ENCODE measurements at regions not wholly inside any gene's neighbourhood (a gene's known extent, or its start where the extent isn't known, plus 50 kb on each side); places are given as distances from the start of the nearest gene placed in this dataset.

GRCh38 chr3:177929310-177929709 lies 606.9 kb upstream of the KCNMB2 start:
- no peak for TF ChIP-seq POLR2AphosphoS5 (IDR thresholded peaks at IDR 0.05; ENCODE audit: borderline replicate concordance, low read depth, low read length)
- TF ChIP-seq EZH2 (IDR thresholded peaks at IDR 0.05): no peak
- TF ChIP-seq FOXP2 (optimal IDR thresholded peaks at IDR 0.05; ENCODE audit: control extremely low read depth, extremely low read length, insufficient read depth): no peak
- Histone ChIP-seq H3K36me3 (ENCODE audit: insufficient read depth, low read length) (no peaks in the 10 kb centered on the region), H3K4me3 (no peak overlapping the region), H3K9me3 (ENCODE audit: low read depth, low read length) (no peaks in the 10 kb centered on the region), H3K27ac (no peak overlapping the region), H3K9ac (ENCODE audit: insufficient read length) (no peak overlapping the region)
- DNase-seq (ENCODE audit: low read depth, low spot score): no peak

- Histone ChIP-seq H3K4me3 (no peak overlapping the region), H3K9ac (ENCODE audit: insufficient read length) (no peak overlapping the region), H3K27ac (no peak overlapping the region), H3K36me3 (ENCODE audit: insufficient read depth, low read length) (no peaks in the 10 kb centered on the region), H3K9me3 (ENCODE audit: low read depth, low read length) (no peaks in the 10 kb centered on the region)
- no peak for TF ChIP-seq FOXP2 (optimal IDR thresholded peaks at IDR 0.05; ENCODE audit: control extremely low read depth, extremely low read length, insufficient read depth)
- no peak for TF ChIP-seq POLR2AphosphoS5 (IDR thresholded peaks at IDR 0.05; ENCODE audit: borderline replicate concordance, low read depth, low read length)
- no peak for TF ChIP-seq EZH2 (IDR thresholded peaks at IDR 0.05)
- no peak for DNase-seq (ENCODE audit: low read depth, low spot score)
Observed at GRCh38 chr3:177930771-177931170, 605.5 kb upstream of the KCNMB2 start.

- Histone ChIP-seq H3K36me3 (ENCODE audit: insufficient read depth, low read length) (no peaks in the 10 kb centered on the region), H3K9ac (ENCODE audit: insufficient read length) (no peak overlapping the region), H3K4me3 (no peak overlapping the region), H3K27ac (no peak overlapping the region), H3K9me3 (ENCODE audit: low read depth, low read length) (no peaks in the 10 kb centered on the region)
- DNase-seq (ENCODE audit: low read depth, low spot score): no peak
- TF ChIP-seq FOXP2 (optimal IDR thresholded peaks at IDR 0.05; ENCODE audit: control extremely low read depth, extremely low read length, insufficient read depth) (no peak), POLR2AphosphoS5 (IDR thresholded peaks at IDR 0.05; ENCODE audit: borderline replicate concordance, low read depth, low read length) (no peak), EZH2 (IDR thresholded peaks at IDR 0.05) (no peak)
Observed at GRCh38 chr3:177931346-177931745, 604.9 kb upstream of the KCNMB2 start.

- Histone ChIP-seq H3K27ac (no peak overlapping the region), H3K9ac (ENCODE audit: insufficient read length) (no peak overlapping the region), H3K9me3 (ENCODE audit: low read depth, low read length) (no peaks in the 10 kb centered on the region), H3K36me3 (ENCODE audit: insufficient read depth, low read length) (no peaks in the 10 kb centered on the region), H3K4me3 (no peak overlapping the region)
- DNase-seq (ENCODE audit: low read depth, low spot score): no peak
- TF ChIP-seq EZH2 (IDR thresholded peaks at IDR 0.05): no peak
Observed at GRCh38 chr3:177932346-177932745, 603.9 kb upstream of the KCNMB2 start.

GRCh38 chr3:177932750-177933660 lies 603.2 kb upstream of the KCNMB2 start:
- no peaks in the 10 kb centered on the region for H3K36me3 ChIP-seq (ENCODE audit: insufficient read depth, low read length)
- no peak for TF ChIP-seq EZH2 (IDR thresholded peaks at IDR 0.05)
- H3K9me3 ChIP-seq (ENCODE audit: low read depth, low read length): no peaks in the 10 kb centered on the region
- H3K9ac ChIP-seq (ENCODE audit: insufficient read length): no peak overlapping the region
- no peak for DNase-seq (ENCODE audit: low read depth, low spot score)
- H3K4me3 ChIP-seq: no peak overlapping the region
- no peak overlapping the region for H3K27ac ChIP-seq

- TF ChIP-seq EZH2 (IDR thresholded peaks at IDR 0.05) (no peak), POLR2AphosphoS5 (IDR thresholded peaks at IDR 0.05; ENCODE audit: borderline replicate concordance, low read depth, low read length) (no peak), FOXP2 (optimal IDR thresholded peaks at IDR 0.05; ENCODE audit: control extremely low read depth, extremely low read length, insufficient read depth) (no peak)
- Histone ChIP-seq H3K27ac (no peak overlapping the region), H3K9ac (ENCODE audit: insufficient read length) (no peak overlapping the region), H3K36me3 (ENCODE audit: insufficient read depth, low read length) (no peaks in the 10 kb centered on the region), H3K4me3 (no peak overlapping the region), H3K9me3 (ENCODE audit: low read depth, low read length) (no peaks in the 10 kb centered on the region)
- DNase-seq (ENCODE audit: low read depth, low spot score): no peak
Observed at GRCh38 chr3:177934001-177934891, 602.0 kb upstream of the KCNMB2 start.

- Histone ChIP-seq H3K36me3 (ENCODE audit: insufficient read depth, low read length) (no peaks in the 10 kb centered on the region), H3K27ac (no peak overlapping the region), H3K4me3 (no peak overlapping the region), H3K9me3 (ENCODE audit: low read depth, low read length) (no peaks in the 10 kb centered on the region), H3K9ac (ENCODE audit: insufficient read length) (no peak overlapping the region)
- no peak for DNase-seq (ENCODE audit: low read depth, low spot score)
- TF ChIP-seq POLR2AphosphoS5 (IDR thresholded peaks at IDR 0.05; ENCODE audit: borderline replicate concordance, low read depth, low read length) (no peak), EZH2 (IDR thresholded peaks at IDR 0.05) (no peak), FOXP2 (optimal IDR thresholded peaks at IDR 0.05; ENCODE audit: control extremely low read depth, extremely low read length, insufficient read depth) (no peak)
Observed at GRCh38 chr3:177935047-177935446, 601.2 kb upstream of the KCNMB2 start.

GRCh38 chr3:177936721-177937120 lies 599.5 kb upstream of the KCNMB2 start:
- no peaks in the 10 kb centered on the region for H3K36me3 ChIP-seq (ENCODE audit: insufficient read depth, low read length)
- no peaks in the 10 kb centered on the region for H3K9me3 ChIP-seq (ENCODE audit: low read depth, low read length)
- no peak for TF ChIP-seq POLR2AphosphoS5 (IDR thresholded peaks at IDR 0.05; ENCODE audit: borderline replicate concordance, low read depth, low read length)
- H3K9ac ChIP-seq (ENCODE audit: insufficient read length): no peak overlapping the region
- no peak overlapping the region for H3K27ac ChIP-seq
- no peak overlapping the region for H3K4me3 ChIP-seq
- no peak for DNase-seq (ENCODE audit: low read depth, low spot score)

Measured in SK-N-MC (cell line).